GM19452 (cell line): ENCODE measurements at regions not wholly inside any gene's neighbourhood (a gene's known extent, or its start where the extent isn't known, plus 50 kb on each side); places are given as distances from the start of the nearest gene placed in this dataset.

Source experiments
- ATAC-seq: cut with Tn5 transposase; IDR thresholded peaks from one replicate; pipeline ENCODE4 v1.9.1; 2021; ENCODE audit not compliant: unreplicated experiment

- ATAC-seq = no peak
Measured at GRCh38 chr2:105460048-105460732, 61.3 kb upstream of the FHL2 start.

GRCh38 chr2:105458076-105458475 is 59.2 kb upstream of the FHL2 start:
- no peak for ATAC-seq

GRCh38 chr2:105455488-105456003 is 56.7 kb upstream of the FHL2 start:
- no peak for ATAC-seq

GRCh38 chr2:105454801-105455485 is 56.1 kb upstream of the FHL2 start:
- ATAC-seq = no peak

- no peak for ATAC-seq
Measured at GRCh38 chr2:105451571-105452166, 52.8 kb upstream of the FHL2 start.

- no peak for ATAC-seq
Measured at GRCh38 chr2:105450471-105450870, 51.6 kb upstream of the FHL2 start.

- no peak for ATAC-seq
Measured at GRCh38 chr2:105449076-105449475, 50.2 kb upstream of the FHL2 start.
